CD8-positive, alpha-beta memory T cell (primary cell): ENCODE measurements at regions not wholly inside any gene's neighbourhood (a gene's known extent, or its start where the extent isn't known, plus 50 kb on each side); places are given as distances from the start of the nearest gene placed in this dataset.

Experiments used
- CTCF ChIA-PET: fragments of 350-600 bp; sonication (Branson Sonifier 250); formaldehyde crosslinking; loops from one replicate; lab custom pipeline; 2021; ENCODE audit warnings: antibody characterized with exemption; lab: Charles Lee
- POLR2A ChIA-PET: fragments of 350-600 bp; sonication (Branson Sonifier 250); formaldehyde crosslinking; loops from one replicate; lab custom pipeline; 2021; ENCODE audit warnings: antibody characterized with exemption; lab: Charles Lee
- DNase-seq, 5 donors: peaks; one replicate each; pipeline versions ENCODE4 v3.0.0 to v3.0.0-alpha.2; 2020 to 2022; ENCODE audit warnings: mixed read lengths in 1 of 5
- H3K27ac ChIP-seq: one replicate; pipeline ENCODE4 v1.7.0; 2013; ENCODE audit warnings: low read depth, mild to moderate bottlenecking, low read length, moderate library complexity
- H3K27me3 ChIP-seq: 2 replicates; pipeline ENCODE4 v1.7.0; 2013; ENCODE audit warnings: low read length, mild to moderate bottlenecking; ENCODE audit not compliant: insufficient read depth, poor library complexity, severe bottlenecking
- H3K36me3 ChIP-seq: 2 replicates; pipeline ENCODE4 v1.7.0; 2013; ENCODE audit warnings: mild to moderate bottlenecking, low read length, moderate library complexity; ENCODE audit not compliant: insufficient read depth
- H3K4me1 ChIP-seq: 2 replicates; pipeline ENCODE4 v1.7.0; 2013; ENCODE audit warnings: mild to moderate bottlenecking, low read length, moderate library complexity; ENCODE audit not compliant: insufficient read depth
- H3K4me3 ChIP-seq: 2 replicates; pipeline ENCODE4 v1.7.0; 2013; ENCODE audit warnings: mild to moderate bottlenecking, low read length
- H3K9me3 ChIP-seq: 2 replicates; pipeline ENCODE4 v1.7.0; 2013; ENCODE audit warnings: mild to moderate bottlenecking, low read length
- H3K27ac Mint-ChIP-seq, 8 donors: one replicate each; pipeline ENCODE4 v1.8.0; 2020 to 2021; ENCODE audit warnings: mixed read lengths in 8 of 8, mild to moderate bottlenecking in 6 of 8, inconsistent platforms in 3 of 8, moderate library complexity in 3 of 8
- H3K27me3 Mint-ChIP-seq, 2 donors: one replicate each; pipeline ENCODE4 v1.8.0; 2020 to 2021; ENCODE audit warnings: mixed read lengths in 2 of 2, mild to moderate bottlenecking in 1 of 2, moderate library complexity in 1 of 2
- H3K36me3 Mint-ChIP-seq, 3 donors: one replicate each; pipeline ENCODE4 v1.8.0; 2020 to 2021; ENCODE audit warnings: mixed read lengths in 3 of 3, inconsistent platforms in 1 of 3, mild to moderate bottlenecking in 1 of 3
- H3K4me1 Mint-ChIP-seq, 3 donors: one replicate each; pipeline ENCODE4 v1.8.0; 2020 to 2021; ENCODE audit warnings: mixed read lengths in 3 of 3, inconsistent platforms in 1 of 3, mild to moderate bottlenecking in 1 of 3
- H3K4me3 Mint-ChIP-seq, 7 donors: one replicate each; pipeline ENCODE4 v1.8.0; 2020 to 2021; ENCODE audit warnings: mixed read lengths in 7 of 7, mild to moderate bottlenecking in 6 of 7, moderate library complexity in 4 of 7, inconsistent platforms in 2 of 7
- H3K9me3 Mint-ChIP-seq, 5 donors: one replicate each; pipeline ENCODE4 v1.8.0; 2020 to 2022; ENCODE audit warnings: mixed read lengths in 5 of 5, mild to moderate bottlenecking in 3 of 5, moderate library complexity in 2 of 5, inconsistent platforms in 1 of 5

GRCh38 chr11:81373986-81374385 is 1359.7 kb downstream of the FAM181B start:
- no peaks in the 10 kb centered on the region for H3K9me3 ChIP-seq
- no peaks in the 10 kb centered on the region for H3K36me3 Mint-ChIP-seq
- no peaks in the 10 kb centered on the region for H3K4me1 Mint-ChIP-seq
- no peaks in the 10 kb centered on the region for H3K36me3 ChIP-seq
- H3K4me3 Mint-ChIP-seq, result no peak overlapping the region
- peaks cover 7 to 20% (median 11%) of the 10 kb centered on the region in 5 donors for H3K9me3 Mint-ChIP-seq
- POLR2A ChIA-PET, result no interaction called here
- no peak overlapping the region for H3K27ac Mint-ChIP-seq
- no peak overlapping the region for H3K27ac ChIP-seq
- H3K4me3 ChIP-seq, result no peak overlapping the region
- no peak for DNase-seq
- no peaks in the 10 kb centered on the region for H3K4me1 ChIP-seq
- H3K27me3 Mint-ChIP-seq, result no peaks in the 10 kb centered on the region
- CTCF ChIA-PET, result no interaction called here
- no peaks in the 10 kb centered on the region for H3K27me3 ChIP-seq

GRCh38 chr11:81368192-81368591 is 1365.5 kb downstream of the FAM181B start:
- H3K36me3 ChIP-seq, result no peaks in the 10 kb centered on the region
- no peak overlapping the region for H3K4me3 ChIP-seq
- no peaks in the 10 kb centered on the region for H3K9me3 ChIP-seq
- Mint-ChIP-seq H3K27ac (no peak overlapping the region), H3K9me3 (peaks cover 0 to 32% (median 3%) of the 10 kb centered on the region in 5 donors), H3K36me3 (no peaks in the 10 kb centered on the region), H3K27me3 (no peaks in the 10 kb centered on the region), H3K4me1 (no peaks in the 10 kb centered on the region), H3K4me3 (no peak overlapping the region)
- POLR2A ChIA-PET, result no interaction called here
- H3K27ac ChIP-seq, result no peak overlapping the region
- H3K4me1 ChIP-seq, result no peaks in the 10 kb centered on the region
- no peak for DNase-seq
- H3K27me3 ChIP-seq, result no peaks in the 10 kb centered on the region
- CTCF ChIA-PET, result no interaction called here

DNA sequence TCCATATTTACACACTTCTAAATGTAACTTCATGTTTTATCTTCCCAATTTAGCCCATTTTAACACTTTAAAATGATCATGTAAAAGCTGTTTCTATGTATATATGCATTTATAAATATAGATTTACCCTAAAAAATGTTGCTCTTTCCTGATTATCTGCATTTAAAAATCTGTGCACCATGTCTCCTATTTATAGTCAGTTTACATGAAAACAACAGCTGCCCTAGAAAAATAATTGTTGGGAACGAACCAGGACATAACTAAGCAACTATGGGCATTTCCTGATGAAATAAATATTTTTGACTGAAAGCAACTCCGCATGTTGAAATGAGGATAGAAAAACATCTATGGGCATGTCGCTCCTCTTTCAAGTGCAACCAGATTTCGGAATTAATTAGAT is 1368.2 kb downstream of the FAM181B start:
- Histone ChIP-seq H3K4me1 (no peaks in the 10 kb centered on the region), H3K9me3 (no peaks in the 10 kb centered on the region), H3K36me3 (no peaks in the 10 kb centered on the region), H3K27ac (no peak overlapping the region), H3K27me3 (no peaks in the 10 kb centered on the region), H3K4me3 (no peak overlapping the region)
- ChIA-PET POLR2A (no interaction called here), CTCF (no interaction called here)
- H3K4me1 Mint-ChIP-seq, result no peaks in the 10 kb centered on the region
- no peak overlapping the region for H3K27ac Mint-ChIP-seq
- H3K9me3 Mint-ChIP-seq, result peaks cover 0 to 37% (median 2%) of the 10 kb centered on the region in 5 donors
- H3K36me3 Mint-ChIP-seq, result no peaks in the 10 kb centered on the region
- H3K4me3 Mint-ChIP-seq, result no peak overlapping the region
- no peak for DNase-seq
- no peaks in the 10 kb centered on the region for H3K27me3 Mint-ChIP-seq

DNA sequence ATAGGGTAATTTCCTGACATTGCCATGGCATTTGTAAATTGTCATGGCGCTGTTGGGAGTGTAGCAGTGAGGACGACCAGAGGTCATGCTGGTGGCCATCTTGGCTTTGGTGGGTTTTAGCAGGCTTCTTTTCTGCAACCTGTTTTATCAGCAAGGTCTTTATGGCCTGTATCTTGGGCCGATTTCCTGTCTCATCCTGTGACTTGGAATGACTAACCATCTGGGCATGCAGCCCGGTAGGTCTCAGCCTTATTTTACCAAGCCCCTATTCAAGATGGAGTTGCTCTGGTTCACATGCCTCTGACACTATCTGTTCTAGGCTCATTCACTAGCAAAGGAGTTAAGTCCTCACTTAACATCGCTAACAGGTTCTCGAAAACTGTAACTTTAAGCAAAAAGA is 1374.2 kb downstream of the FAM181B start:
- Histone ChIP-seq H3K27ac (no peak overlapping the region), H3K27me3 (no peaks in the 10 kb centered on the region), H3K36me3 (no peaks in the 10 kb centered on the region), H3K4me1 (no peaks in the 10 kb centered on the region), H3K9me3 (no peaks in the 10 kb centered on the region), H3K4me3 (no peak overlapping the region)
- Mint-ChIP-seq H3K4me1 (no peaks in the 10 kb centered on the region), H3K9me3 (peaks cover 5 to 21% (median 11%) of the 10 kb centered on the region in 5 donors), H3K27me3 (no peaks in the 10 kb centered on the region), H3K27ac (no peak overlapping the region), H3K36me3 (no peaks in the 10 kb centered on the region), H3K4me3 (no peak overlapping the region)
- no peak for DNase-seq
- ChIA-PET CTCF (no interaction called here), POLR2A (no interaction called here)

GRCh38 chr11:81345609-81346008 is 1388.1 kb downstream of the FAM181B start:
- peaks cover 3 to 10% (median 4%) of the 10 kb centered on the region in 5 donors for H3K9me3 Mint-ChIP-seq
- H3K4me1 Mint-ChIP-seq, result no peaks in the 10 kb centered on the region
- H3K4me3 Mint-ChIP-seq, result no peak overlapping the region
- no peaks in the 10 kb centered on the region for H3K36me3 Mint-ChIP-seq
- DNase-seq, result no peak
- Histone ChIP-seq H3K9me3 (no peaks in the 10 kb centered on the region), H3K27ac (no peak overlapping the region), H3K4me1 (no peaks in the 10 kb centered on the region), H3K27me3 (no peaks in the 10 kb centered on the region), H3K36me3 (no peaks in the 10 kb centered on the region), H3K4me3 (no peak overlapping the region)
- ChIA-PET POLR2A (no interaction called here), CTCF (no interaction called here)
- H3K27me3 Mint-ChIP-seq, result no peaks in the 10 kb centered on the region
- no peak overlapping the region for H3K27ac Mint-ChIP-seq

GRCh38 chr11:81342966-81343365 is 1390.7 kb downstream of the FAM181B start:
- H3K36me3 ChIP-seq, result no peaks in the 10 kb centered on the region
- H3K27me3 ChIP-seq, result no peaks in the 10 kb centered on the region
- CTCF ChIA-PET, result no interaction called here
- no peaks in the 10 kb centered on the region for H3K9me3 ChIP-seq
- DNase-seq, result no peak
- no peaks in the 10 kb centered on the region for H3K36me3 Mint-ChIP-seq
- H3K9me3 Mint-ChIP-seq, result peaks cover 0 to 10% (median 4%) of the 10 kb centered on the region in 5 donors
- no peaks in the 10 kb centered on the region for H3K4me1 ChIP-seq
- no peak overlapping the region for H3K4me3 ChIP-seq
- POLR2A ChIA-PET, result no interaction called here
- H3K27ac ChIP-seq, result no peak overlapping the region
- no peaks in the 10 kb centered on the region for H3K27me3 Mint-ChIP-seq
- no peaks in the 10 kb centered on the region for H3K4me1 Mint-ChIP-seq
- no peak overlapping the region for H3K4me3 Mint-ChIP-seq
- H3K27ac Mint-ChIP-seq, result no peak overlapping the region

DNA sequence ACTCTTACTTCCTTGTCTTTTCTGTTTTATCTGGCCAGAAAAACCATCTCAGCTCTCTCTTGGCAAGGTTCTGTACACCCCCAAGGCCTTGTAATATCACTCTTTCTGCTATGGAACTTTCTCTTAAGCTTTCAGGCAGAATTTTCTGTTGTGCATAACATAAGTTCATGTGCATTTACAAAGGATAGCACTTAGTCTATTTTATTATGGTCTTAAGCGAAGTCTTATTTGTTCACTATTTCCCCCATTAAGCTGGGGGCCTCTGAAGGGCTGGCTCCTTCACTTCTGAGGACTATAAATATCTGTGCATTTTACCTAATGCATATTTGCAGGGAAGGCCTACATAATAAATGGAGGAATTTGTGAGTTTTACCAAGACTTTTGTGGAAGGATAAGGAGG is 1393.4 kb downstream of the FAM181B start:
- ChIA-PET CTCF (interaction anchor here (1.6 kb wide), 1 partner anchor 9 kb away, joined by 3 read pairs; no protein-coding TSS in a partner anchor), POLR2A (no interaction called here)
- Histone ChIP-seq H3K36me3 (no peaks in the 10 kb centered on the region), H3K9me3 (no peaks in the 10 kb centered on the region), H3K27me3 (no peaks in the 10 kb centered on the region), H3K4me3 (no peak overlapping the region), H3K27ac (no peak overlapping the region), H3K4me1 (no peaks in the 10 kb centered on the region)
- DNase-seq, result no peak
- H3K9me3 Mint-ChIP-seq, result peaks cover 0 to 5% (median 2%) of the 10 kb centered on the region in 5 donors
- H3K4me3 Mint-ChIP-seq, result no peak overlapping the region
- no peaks in the 10 kb centered on the region for H3K36me3 Mint-ChIP-seq
- H3K4me1 Mint-ChIP-seq, result no peaks in the 10 kb centered on the region
- H3K27me3 Mint-ChIP-seq, result no peaks in the 10 kb centered on the region
- H3K27ac Mint-ChIP-seq, result no peak overlapping the region

GRCh38 chr11:81339521-81339920 is 1394.1 kb downstream of the FAM181B start:
- H3K4me3 ChIP-seq, result no peak overlapping the region
- no peaks in the 10 kb centered on the region for H3K36me3 ChIP-seq
- ChIA-PET POLR2A (no interaction called here), CTCF (interaction anchor here (1.6 kb wide), 1 partner anchor 9 kb away, joined by 3 read pairs; no protein-coding TSS in a partner anchor)
- no peak overlapping the region for H3K27ac ChIP-seq
- Mint-ChIP-seq H3K27ac (no peak overlapping the region), H3K9me3 (peaks cover 0 to 6% (median 3%) of the 10 kb centered on the region in 5 donors), H3K36me3 (no peaks in the 10 kb centered on the region), H3K27me3 (no peaks in the 10 kb centered on the region), H3K4me3 (no peak overlapping the region), H3K4me1 (no peaks in the 10 kb centered on the region)
- H3K9me3 ChIP-seq, result no peaks in the 10 kb centered on the region
- H3K4me1 ChIP-seq, result no peaks in the 10 kb centered on the region
- no peak for DNase-seq
- no peaks in the 10 kb centered on the region for H3K27me3 ChIP-seq

DNA sequence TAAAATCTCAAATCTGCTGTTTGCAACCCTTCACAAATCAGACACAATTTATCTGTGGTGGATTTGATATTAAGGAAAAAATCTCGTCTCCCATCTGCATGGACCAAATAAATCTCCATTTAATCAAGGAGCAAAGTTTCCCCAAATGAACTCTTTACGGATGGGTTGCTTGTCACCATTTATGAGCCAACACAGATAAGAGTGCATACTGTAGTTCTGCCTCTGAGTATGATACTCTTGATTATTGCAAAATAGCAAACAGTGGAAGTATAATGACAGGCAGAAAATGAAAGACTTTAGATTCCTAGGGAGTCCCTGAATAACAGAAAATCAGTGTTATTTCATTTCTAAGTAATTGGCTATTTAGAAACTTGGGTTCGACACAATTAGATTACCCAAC is 1395.9 kb downstream of the FAM181B start:
- Mint-ChIP-seq H3K4me1 (no peaks in the 10 kb centered on the region), H3K27ac (no peak overlapping the region), H3K27me3 (no peaks in the 10 kb centered on the region), H3K9me3 (peaks cover 0 to 6% (median 3%) of the 10 kb centered on the region in 5 donors), H3K36me3 (no peaks in the 10 kb centered on the region), H3K4me3 (no peak overlapping the region)
- Histone ChIP-seq H3K4me1 (no peaks in the 10 kb centered on the region), H3K4me3 (no peak overlapping the region), H3K36me3 (no peaks in the 10 kb centered on the region), H3K9me3 (no peaks in the 10 kb centered on the region), H3K27ac (no peak overlapping the region), H3K27me3 (no peaks in the 10 kb centered on the region)
- ChIA-PET CTCF (no interaction called here), POLR2A (no interaction called here)
- DNase-seq, result no peak
